ENCODE measurements at regions not wholly inside any gene's neighbourhood (a gene's known extent, or its start where the extent isn't known, plus 50 kb on each side); places are given as distances from the start of the nearest gene placed in this dataset.

GRCh38 chr2:66382091-66382490 lies 52.8 kb upstream of the MEIS1 start:
- Mint-ChIP-seq H3K9me3 (peaks cover 0 to 4% (median 0%) of the 10 kb centered on the region in 6 donors), H3K27ac (no peak overlapping the region), H3K4me1 (no peaks in the 10 kb centered on the region), H3K4me3 (no peak overlapping the region), H3K27me3 (ENCODE audit: low read depth in 3 of 3) (peaks cover 0 to 2% (median 0%) of the 10 kb centered on the region in 3 donors), H3K36me3 (no peaks in the 10 kb centered on the region)
- no peak for DNase-seq

DNA sequence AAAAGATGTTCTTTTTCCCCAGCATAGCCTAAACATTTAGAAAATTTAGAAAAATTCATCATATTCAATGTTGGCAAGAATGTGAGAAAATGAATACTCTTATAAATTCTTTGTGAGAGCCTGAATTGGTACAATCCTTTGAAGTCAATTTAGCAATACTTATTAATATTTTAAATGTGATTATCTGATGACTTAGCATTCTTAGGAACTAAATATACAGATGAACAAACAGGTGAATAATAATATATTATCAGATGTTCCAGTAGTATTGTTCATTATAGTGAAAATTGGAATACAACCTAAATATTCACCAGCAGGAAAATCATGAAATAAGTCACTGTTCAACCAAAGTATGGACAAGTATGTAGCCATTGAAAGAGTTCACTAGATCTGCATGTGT lies 55.5 kb upstream of the MEIS1 start:
- H3K36me3 Mint-ChIP-seq = no peaks in the 10 kb centered on the region

GRCh38 chr2:66377832-66378231 lies 57.1 kb upstream of the MEIS1 start:
- Mint-ChIP-seq H3K36me3 (no peaks in the 10 kb centered on the region), H3K27ac (no peak overlapping the region), H3K4me1 (no peaks in the 10 kb centered on the region), H3K4me3 (no peak overlapping the region), H3K27me3 (ENCODE audit: low read depth in 3 of 3) (peaks cover 0 to 2% (median 0%) of the 10 kb centered on the region in 3 donors), H3K9me3 (peaks cover 0 to 6% (median 0%) of the 10 kb centered on the region in 6 donors)
- DNase-seq = no peak

More for the DNA sequence above, 55.5 kb upstream of the MEIS1 start:
- Mint-ChIP-seq H3K9me3 (peaks cover 0 to 4% (median 0%) of the 10 kb centered on the region in 6 donors), H3K27me3 (ENCODE audit: low read depth in 3 of 3) (peaks cover 0 to 2% (median 0%) of the 10 kb centered on the region in 3 donors), H3K4me3 (no peak overlapping the region), H3K27ac (no peak overlapping the region), H3K4me1 (no peaks in the 10 kb centered on the region)
- DNase-seq = no peak

DNA sequence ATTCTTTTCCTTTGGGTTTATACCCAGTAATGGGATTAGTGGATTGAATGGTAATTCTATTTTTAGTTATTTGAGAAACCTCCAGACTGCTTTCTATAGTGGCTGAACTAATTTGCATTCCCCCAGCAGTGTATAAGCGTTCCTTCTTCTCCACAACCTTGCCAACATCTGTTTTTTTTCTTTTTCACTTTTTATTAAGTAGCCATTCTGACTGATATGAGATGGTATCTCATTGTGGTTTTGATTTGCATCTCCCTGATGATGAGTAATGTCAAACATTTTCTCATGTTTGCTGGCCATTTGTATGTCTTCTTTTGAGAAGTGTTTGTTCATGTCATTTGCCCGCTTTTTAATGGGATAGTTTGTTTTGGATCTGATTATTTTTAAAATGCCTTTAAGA lies 64.1 kb upstream of the MEIS1 start:
- Mint-ChIP-seq H3K36me3 (no peaks in the 10 kb centered on the region), H3K27ac (no peak overlapping the region), H3K4me3 (no peak overlapping the region), H3K9me3 (peaks cover 0 to 5% (median 1%) of the 10 kb centered on the region in 6 donors), H3K4me1 (no peaks in the 10 kb centered on the region), H3K27me3 (ENCODE audit: low read depth in 3 of 3) (peaks cover 0 to 3% (median 0%) of the 10 kb centered on the region in 3 donors)
- no peak for DNase-seq

- Mint-ChIP-seq H3K9me3 (peaks cover 0 to 5% (median 0%) of the 10 kb centered on the region in 6 donors), H3K4me1 (no peaks in the 10 kb centered on the region), H3K36me3 (no peaks in the 10 kb centered on the region), H3K4me3 (no peak overlapping the region), H3K27me3 (ENCODE audit: low read depth in 3 of 3) (peaks cover 0 to 2% (median 0%) of the 10 kb centered on the region in 3 donors), H3K27ac (no peak overlapping the region)
- no peak for DNase-seq
These were observed 68.3 kb upstream of the MEIS1 start for GRCh38 chr2:66366619-66367018.

DNA sequence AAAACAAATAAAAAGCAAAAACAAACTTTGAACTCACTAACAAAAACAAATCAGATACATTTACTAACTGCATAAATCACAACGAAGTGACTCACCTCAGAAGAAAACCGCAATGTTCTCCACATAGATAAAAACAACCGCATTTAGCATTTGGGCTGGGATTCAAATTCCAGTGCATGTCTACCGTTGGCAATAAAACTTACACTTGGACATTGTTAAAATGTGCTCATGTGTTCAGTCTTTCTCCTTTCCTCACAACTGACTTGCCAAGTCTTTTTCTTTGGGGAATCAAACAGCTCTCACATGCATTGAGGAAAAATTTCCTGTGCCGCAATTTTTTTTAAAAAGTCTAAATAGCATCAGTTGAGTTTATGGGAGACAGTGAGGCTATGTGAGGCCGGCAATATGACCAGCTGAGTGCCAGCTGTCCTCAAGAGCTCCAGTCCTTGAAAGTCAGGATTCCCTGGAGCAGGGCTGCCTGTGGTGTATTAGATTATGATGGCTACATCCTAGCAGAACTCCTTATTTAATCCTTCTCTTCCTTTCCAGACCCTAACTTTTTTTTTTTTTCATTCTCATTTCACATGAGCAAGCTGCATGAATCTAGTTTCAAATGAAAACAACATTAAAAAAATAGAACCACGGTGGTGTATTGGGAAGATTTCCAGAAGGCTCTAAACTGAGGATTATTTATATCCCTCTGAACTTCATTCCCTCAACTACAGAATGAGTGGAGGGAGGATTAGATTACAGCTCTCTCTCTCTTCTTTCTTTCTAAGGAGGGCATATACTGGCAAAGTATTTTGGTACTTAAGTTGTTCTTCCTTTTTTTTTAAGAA lies 70.2 kb upstream of the MEIS1 start:
- Mint-ChIP-seq H3K27ac (no peak overlapping the region), H3K4me3 (no peak overlapping the region), H3K9me3 (peaks cover 0 to 4% (median 0%) of the 10 kb centered on the region in 6 donors), H3K36me3 (no peaks in the 10 kb centered on the region), H3K4me1 (no peaks in the 10 kb centered on the region), H3K27me3 (ENCODE audit: low read depth in 3 of 3) (peaks cover 0 to 3% (median 0%) of the 10 kb centered on the region in 3 donors)
- DNase-seq = no peak

DNA sequence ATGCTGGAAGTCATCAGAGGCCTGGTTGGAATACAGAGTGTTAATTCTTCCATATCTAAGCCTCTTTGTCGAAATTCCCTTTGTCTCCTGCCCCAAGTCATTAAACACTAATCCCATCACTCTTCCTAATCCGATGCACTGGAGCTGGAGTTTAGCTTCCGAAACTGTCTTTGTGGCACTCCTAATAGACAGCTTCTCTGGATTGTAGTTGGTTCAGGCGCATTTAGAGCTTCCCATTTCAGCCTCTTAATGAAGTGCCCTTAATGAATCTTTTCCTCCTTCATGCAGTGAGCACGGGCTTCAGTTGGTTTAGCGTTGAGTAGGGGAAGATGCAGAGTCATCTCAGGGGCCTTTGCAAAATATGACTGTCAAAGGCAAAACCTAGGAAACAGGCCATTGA lies 72.2 kb upstream of the MEIS1 start:
- Mint-ChIP-seq H3K36me3 (no peaks in the 10 kb centered on the region), H3K27me3 (ENCODE audit: low read depth in 3 of 3) (peaks cover 0 to 3% (median 0%) of the 10 kb centered on the region in 3 donors)

DNA sequence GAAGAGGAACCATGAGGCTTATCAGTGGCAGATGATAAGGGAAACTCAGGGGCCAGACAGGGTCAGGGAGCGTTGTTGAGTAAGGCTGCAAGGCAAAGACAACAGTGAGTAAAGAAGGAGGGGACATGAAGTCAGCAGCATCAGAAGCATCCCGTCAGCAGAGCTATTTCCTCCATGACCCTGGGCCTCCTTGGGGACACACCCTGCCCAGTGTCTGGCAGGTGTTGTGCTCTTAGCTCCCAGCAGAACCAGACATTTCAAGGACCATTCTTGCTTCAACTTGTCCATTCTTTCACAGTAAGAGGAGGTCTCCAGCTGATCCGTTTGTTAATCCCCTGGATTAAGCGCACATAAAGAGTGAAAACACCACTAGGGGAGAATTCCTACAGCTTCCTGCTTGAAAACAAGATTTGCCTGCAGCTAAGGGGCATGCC lies 88.7 kb upstream of the MEIS1 start:
- Mint-ChIP-seq H3K9me3 (peaks cover 0 to 14% (median 1%) of the 10 kb centered on the region in 6 donors), H3K27ac (no peak overlapping the region), H3K4me1 (no peaks in the 10 kb centered on the region), H3K36me3 (no peaks in the 10 kb centered on the region), H3K27me3 (ENCODE audit: low read depth in 3 of 3) (peaks cover 0 to 9% (median 0%) of the 10 kb centered on the region in 3 donors), H3K4me3 (no peak overlapping the region)
- DNase-seq = no peak

More for the DNA sequence above, 72.2 kb upstream of the MEIS1 start:
- Mint-ChIP-seq H3K4me3 (no peak overlapping the region), H3K4me1 (no peaks in the 10 kb centered on the region), H3K9me3 (peaks cover 0 to 4% (median under 1%) of the 10 kb centered on the region in 6 donors), H3K27ac (no peak overlapping the region)
- no peak for DNase-seq

DNA sequence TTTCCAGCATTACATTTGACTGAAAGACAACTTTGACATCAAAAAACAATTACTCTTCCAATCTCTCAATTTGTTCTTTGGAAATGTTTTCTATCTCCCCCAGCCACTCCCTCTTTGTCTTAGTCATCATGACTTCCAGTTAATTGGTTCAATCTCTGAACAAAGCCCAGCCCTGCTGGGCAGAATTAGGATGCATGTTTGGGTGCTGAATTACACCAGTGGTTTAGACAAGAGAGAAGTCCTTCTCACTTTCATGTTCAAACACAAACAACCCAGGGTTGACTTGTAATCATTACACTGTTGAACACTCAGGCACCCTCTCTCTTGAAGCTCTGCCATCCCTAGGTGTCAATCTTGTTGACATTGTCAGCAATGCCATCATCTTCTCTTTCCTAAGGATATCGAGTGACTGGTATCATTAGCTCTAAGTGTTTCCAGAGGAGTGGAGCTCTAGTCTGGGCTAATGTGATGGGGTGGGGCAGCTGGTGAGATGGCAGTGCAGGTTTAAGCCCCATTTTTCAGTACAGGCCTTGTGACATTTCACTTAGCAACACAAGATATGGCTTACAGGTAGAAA lies 90.8 kb upstream of the MEIS1 start:
- no peak overlapping the region for H3K4me3 Mint-ChIP-seq
- peaks cover 0 to 11% (median 5%) of the 10 kb centered on the region in 3 donors for H3K27me3 Mint-ChIP-seq (ENCODE audit: low read depth in 3 of 3)
- no peaks in the 10 kb centered on the region for H3K4me1 Mint-ChIP-seq

GRCh38 chr2:66343259-66343658 lies 91.7 kb upstream of the MEIS1 start:
- Mint-ChIP-seq H3K27ac (no peak overlapping the region), H3K9me3 (peaks cover 0 to 13% (median 1%) of the 10 kb centered on the region in 6 donors), H3K27me3 (ENCODE audit: low read depth in 3 of 3) (peaks cover 0 to 11% (median 5%) of the 10 kb centered on the region in 3 donors), H3K36me3 (no peaks in the 10 kb centered on the region), H3K4me3 (no peak overlapping the region), H3K4me1 (no peaks in the 10 kb centered on the region)
- DNase-seq = no peak

More for the DNA sequence above, 90.8 kb upstream of the MEIS1 start:
- Mint-ChIP-seq H3K36me3 (no peaks in the 10 kb centered on the region), H3K9me3 (peaks cover 0 to 13% (median 1%) of the 10 kb centered on the region in 6 donors), H3K27ac (no peak overlapping the region)
- DNase-seq = no peak

- H3K9me3 Mint-ChIP-seq = peaks cover 0 to 13% (median 0%) of the 10 kb centered on the region in 6 donors
- H3K4me3 Mint-ChIP-seq = no peak overlapping the region
- no peaks in the 10 kb centered on the region for H3K36me3 Mint-ChIP-seq
- DNase-seq = no peak
- H3K4me1 Mint-ChIP-seq = no peaks in the 10 kb centered on the region
- H3K27me3 Mint-ChIP-seq (ENCODE audit: low read depth in 3 of 3) = peaks cover 0 to 11% (median 5%) of the 10 kb centered on the region in 3 donors
- H3K27ac Mint-ChIP-seq = no peak overlapping the region
These were observed 94.4 kb upstream of the MEIS1 start for GRCh38 chr2:66340521-66340920.

GRCh38 chr2:66334237-66335029 lies 100.5 kb upstream of the MEIS1 start:
- no peak for DNase-seq
- H3K4me3 Mint-ChIP-seq = no peak overlapping the region
- H3K4me1 Mint-ChIP-seq = no peaks in the 10 kb centered on the region
- peaks cover 0 to 5% (median 0%) of the 10 kb centered on the region in 6 donors for H3K9me3 Mint-ChIP-seq
- no peaks in the 10 kb centered on the region for H3K36me3 Mint-ChIP-seq
- H3K27ac Mint-ChIP-seq = no peak overlapping the region
- H3K27me3 Mint-ChIP-seq (ENCODE audit: low read depth in 3 of 3) = no peaks in the 10 kb centered on the region

- no peak for DNase-seq
- peaks cover 0 to 1% (median 0%) of the 10 kb centered on the region in 3 donors for H3K27me3 Mint-ChIP-seq (ENCODE audit: low read depth in 3 of 3)
- H3K4me3 Mint-ChIP-seq = no peak overlapping the region
These were observed 103.7 kb upstream of the MEIS1 start for GRCh38 chr2:66331176-66331575.

More at GRCh38 chr2:66331176-66331575, 103.7 kb upstream of the MEIS1 start:
- Mint-ChIP-seq H3K4me1 (no peaks in the 10 kb centered on the region), H3K9me3 (peaks cover 0 to 2% (median 0%) of the 10 kb centered on the region in 6 donors), H3K36me3 (no peaks in the 10 kb centered on the region), H3K27ac (no peak overlapping the region)
